Endothelial cell of umbilical vein (primary cell): ENCODE measurements at regions not wholly inside any gene's neighbourhood (a gene's known extent, or its start where the extent isn't known, plus 50 kb on each side); places are given as distances from the start of the nearest gene placed in this dataset.

Experiments
- CTCF ChIP-seq, 2 donors: IDR thresholded peaks; 1 replicate in 1 of 2; 2 replicates in 1 of 2; pipeline ENCODE4 v1.5.1; 2011; ENCODE audit warnings: low read length in 2 of 2, mild to moderate bottlenecking in 2 of 2, moderate library complexity in 2 of 2, control low read depth in 1 of 2, inconsistent platforms in 1 of 2, low read depth in 1 of 2; ENCODE audit not compliant: insufficient read depth in 1 of 2; ENCODE audit errors: extremely low read depth in 1 of 2
- EZH2 ChIP-seq: IDR thresholded peaks from 2 replicates; pipeline ENCODE4 v1.6.1; 2012; ENCODE audit warnings: borderline replicate concordance, low read depth, mild to moderate bottlenecking, moderate library complexity, low read length, inconsistent platforms; ENCODE audit not compliant: severe bottlenecking
- POLR2A ChIP-seq: IDR thresholded peaks from 2 replicates; pipeline ENCODE4 v1.6.1; 2012; ENCODE audit warnings: low read depth, mild to moderate bottlenecking, control low read depth, low read length

GRCh38 chr6:14235653-14236356 lies 118.2 kb downstream of the CD83 start:
- TF ChIP-seq POLR2A (no peak), CTCF (IDR thresholded peaks at IDR 0.05; ENCODE audit: extremely low read depth in 1 of 2, insufficient read depth in 1 of 2, low read depth in 1 of 2, low read length in 2 of 2) (no peak), EZH2 (no peak)
